ENCODE measurements at regions not wholly inside any gene's neighbourhood (a gene's known extent, or its start where the extent isn't known, plus 50 kb on each side); places are given as distances from the start of the nearest gene placed in this dataset.

- H2AFZ ChIP-seq (ENCODE audit: low read depth, low read length), result no peak overlapping the region
- BruUV-seq (replicated peaks), result no TSS peak
- no peaks in the 10 kb centered on the region for H3K79me2 ChIP-seq (ENCODE audit: control insufficient read depth, insufficient read depth, low read length)
- no peaks in the 10 kb centered on the region for H4K20me1 ChIP-seq (replicated peaks; ENCODE audit: control insufficient read depth, extremely low read depth, insufficient read depth, low read length)
- H3K27ac ChIP-seq (ENCODE audit: insufficient read depth, low read depth, low read length), result no peak overlapping the region
- DNase-seq (ENCODE audit: low read depth, low spot score) (no peak), FAIRE-seq (no peak)
- no peaks in the 10 kb centered on the region for H3K9me1 ChIP-seq (replicated peaks; ENCODE audit: control insufficient read depth, extremely low read depth, insufficient read depth, low read length)
- CTCF ChIA-PET, result interaction anchor here (1.0 kb wide), 1 partner anchor 8 kb away, joined by 3 read pairs; no protein-coding TSS in a partner anchor
- no peak overlapping the region for H3K9ac ChIP-seq (replicated peaks; ENCODE audit: extremely low read depth, insufficient read depth, low read length)
- H3K4me1 ChIP-seq (ENCODE audit: control insufficient read depth, extremely low read depth, insufficient read depth, low read length), result no peaks in the 10 kb centered on the region
- intact Hi-C loops (cut with micrococcal nuclease) (no loop called here), dilution Hi-C loops (cut with MboI; ENCODE audit: extremely low pct_ligation_motif_present, low sequenced_read_pairs) (no loop called here)
- POLR2A ChIA-PET, result no interaction called here
- H3K36me3 ChIP-seq (ENCODE audit: control insufficient read depth in 2 of 2, extremely low read depth in 1 of 2, insufficient read depth in 2 of 2, low read length in 2 of 2), result no peaks in the 10 kb centered on the region
- no peak overlapping the region for H3K4me2 ChIP-seq (ENCODE audit: insufficient read depth, low read length)
- H3K4me3 ChIP-seq (replicated peaks in 1 of 3; ENCODE audit: insufficient read depth in 1 of 3, low read depth in 1 of 3, low read length in 3 of 3), result no peak overlapping the region
- no peak for TF ChIP-seq MYC (IDR thresholded peaks at IDR 0.05; ENCODE audit: low read depth, low read length)
- no peaks in the 10 kb centered on the region for H3K27me3 ChIP-seq (ENCODE audit: control insufficient read depth in 2 of 2, insufficient read depth in 2 of 2, low read length in 2 of 2)
- H3K9me3 ChIP-seq (replicated peaks; ENCODE audit: control insufficient read depth, insufficient read depth, low read length), result no peaks in the 10 kb centered on the region
Observed at GRCh38 chr12:77640356-77640755, 190.3 kb upstream of the NAV3 start.

DNA sequence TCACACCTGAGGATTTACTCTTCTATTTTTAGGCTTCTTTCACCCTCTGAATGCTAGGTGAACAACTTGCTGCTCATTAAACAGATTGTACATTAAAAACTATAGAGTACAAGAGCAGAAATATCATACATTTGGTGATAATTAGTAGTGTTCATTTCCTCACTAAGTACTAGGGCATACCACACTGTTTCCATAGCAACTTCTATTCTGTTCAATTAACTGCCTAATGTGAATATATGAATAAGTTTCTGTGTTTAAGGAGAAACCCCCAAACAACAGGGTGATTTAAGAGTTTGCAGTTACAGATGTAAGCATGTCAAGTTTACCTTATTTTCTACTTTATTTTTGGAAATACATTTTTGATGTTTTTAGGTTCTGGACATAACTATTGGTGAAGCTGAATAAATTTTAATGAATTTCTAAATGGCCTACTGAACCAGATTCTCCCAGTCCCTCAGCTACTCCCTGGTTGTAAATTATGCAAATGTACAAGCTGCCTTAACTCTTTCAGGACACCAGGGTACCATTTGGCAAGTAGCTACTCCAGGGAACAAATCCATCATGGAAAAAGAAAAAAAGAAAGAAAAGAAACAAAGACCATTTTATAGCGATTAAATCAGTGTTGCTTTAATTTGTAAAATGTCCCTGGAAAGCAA is 199.8 kb upstream of the NAV3 start:
- POLR2A ChIA-PET, result no interaction called here

More for the DNA sequence above, 199.8 kb upstream of the NAV3 start:
- DNase-seq (ENCODE audit: low read depth, low spot score), result no peak
- intact Hi-C loops (cut with micrococcal nuclease), result no loop called here
- Histone ChIP-seq H3K27me3 (ENCODE audit: control insufficient read depth in 2 of 2, insufficient read depth in 2 of 2, low read length in 2 of 2) (no peaks in the 10 kb centered on the region), H3K79me2 (ENCODE audit: control insufficient read depth, insufficient read depth, low read length) (no peaks in the 10 kb centered on the region), H3K4me1 (ENCODE audit: control insufficient read depth, extremely low read depth, insufficient read depth, low read length) (no peaks in the 10 kb centered on the region), H2AFZ (ENCODE audit: low read depth, low read length) (no peak overlapping the region), H3K9me1 (replicated peaks; ENCODE audit: control insufficient read depth, extremely low read depth, insufficient read depth, low read length) (no peaks in the 10 kb centered on the region), H4K20me1 (replicated peaks; ENCODE audit: control insufficient read depth, extremely low read depth, insufficient read depth, low read length) (no peaks in the 10 kb centered on the region), H3K9me3 (replicated peaks; ENCODE audit: control insufficient read depth, insufficient read depth, low read length) (no peaks in the 10 kb centered on the region), H3K4me2 (ENCODE audit: insufficient read depth, low read length) (no peak overlapping the region), H3K36me3 (ENCODE audit: control insufficient read depth in 2 of 2, extremely low read depth in 1 of 2, insufficient read depth in 2 of 2, low read length in 2 of 2) (no peaks in the 10 kb centered on the region), H3K9ac (replicated peaks; ENCODE audit: extremely low read depth, insufficient read depth, low read length) (no peak overlapping the region), H3K27ac (ENCODE audit: insufficient read depth, low read depth, low read length) (no peak overlapping the region), H3K4me3 (replicated peaks in 1 of 3; ENCODE audit: insufficient read depth in 1 of 3, low read depth in 1 of 3, low read length in 3 of 3) (no peak overlapping the region)
- CTCF ChIA-PET, result no interaction called here
- FAIRE-seq, result no peak
- TF ChIP-seq GATA2 (IDR thresholded peaks at IDR 0.05; ENCODE audit: insufficient read depth, insufficient read length, low read depth, low read length), result no peak
- TF ChIP-seq POLR2AphosphoS5 (IDR thresholded peaks at IDR 0.05; ENCODE audit: insufficient read depth, low read depth, low read length), result no peak
- no peak for TF ChIP-seq JUN (IDR thresholded peaks at IDR 0.05; ENCODE audit: borderline replicate concordance, insufficient read depth, insufficient read length, low read depth)
- no peak for TF ChIP-seq POLR2A (IDR thresholded peaks at IDR 0.05; ENCODE audit: low read depth, low read length)
- no TSS peak for BruUV-seq (replicated peaks)
- dilution Hi-C loops (cut with MboI; ENCODE audit: extremely low pct_ligation_motif_present, low sequenced_read_pairs), result no loop called here

All from endothelial cell of umbilical vein (primary cell).